Stimulated activated effector memory CD8-positive, alpha-beta T cell treated with anti-CD3 and anti-CD28 coated beads, Interleukin-12 subunit alpha, Interleukin-12 subunit beta, amount 100 ng/mL, for 72 hours (primary cell): ENCODE measurements at regions not wholly inside any gene's neighbourhood (a gene's known extent, or its start where the extent isn't known, plus 50 kb on each side); places are given as distances from the start of the nearest gene placed in this dataset.
"Not testable (repeated sequence)": the region's sequence is repeated elsewhere in the genome, so short reads cannot be mapped to it uniquely, and the experiment has no call there.

Source experiments
- ATAC-seq: fragments of 150-1000 bp; cut with Tn5 transposase; 2 replicates; pipeline ENCODE4 v1.10.0; 2021
- DNase-seq, 2 donors: peaks; one replicate each; pipeline ENCODE4 v3.0.0; 2021 to 2022; ENCODE audit warnings: low spot score in 2 of 2
- H3K27ac Mint-ChIP-seq: one replicate; pipeline ENCODE4 v1.8.0; 2022; ENCODE audit warnings: mild to moderate bottlenecking, mixed read lengths
- H3K36me3 Mint-ChIP-seq: one replicate; pipeline ENCODE4 v1.8.0; 2022; ENCODE audit warnings: mild to moderate bottlenecking, mixed read lengths
- H3K4me1 Mint-ChIP-seq: one replicate; pipeline ENCODE4 v1.8.0; 2022; ENCODE audit warnings: mixed read lengths
- H3K4me3 Mint-ChIP-seq: one replicate; pipeline ENCODE4 v1.8.0; 2022; ENCODE audit warnings: mild to moderate bottlenecking, mixed read lengths
- H3K9me3 Mint-ChIP-seq: one replicate; pipeline ENCODE4 v1.8.0; 2022; ENCODE audit warnings: mixed read lengths

DNA sequence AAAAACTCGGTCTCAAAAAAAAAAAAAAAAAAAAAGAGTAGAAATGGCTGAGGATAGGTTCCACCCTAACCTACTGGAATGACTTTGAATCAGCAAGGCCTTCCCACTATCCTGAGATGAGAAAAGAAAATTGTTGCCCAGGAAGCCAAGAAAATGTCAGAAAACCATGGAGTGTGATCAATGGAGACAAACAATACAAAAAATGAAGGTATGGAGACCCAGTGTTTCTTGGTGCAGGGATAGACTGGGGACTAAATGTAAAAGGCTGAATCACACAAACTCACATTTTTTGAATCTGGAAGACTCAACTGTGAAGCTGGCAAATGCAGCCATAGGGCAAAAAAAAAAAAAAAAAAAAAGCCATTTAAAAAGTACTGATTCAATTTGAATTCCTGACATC lies 364.3 kb upstream of the ANKRD30A start:
- Mint-ChIP-seq H3K27ac (no peak overlapping the region), H3K36me3 (no peaks in the 10 kb centered on the region), H3K4me1 (no peaks in the 10 kb centered on the region), H3K4me3 (no peak overlapping the region), H3K9me3 (peaks cover 7% of the 10 kb centered on the region)
- ATAC-seq (no peak), DNase-seq (no peak)

GRCh38 chr10:36759141-36759805 lies 366.1 kb upstream of the ANKRD30A start:
- Mint-ChIP-seq H3K36me3 (no peaks in the 10 kb centered on the region), H3K27ac (no peak overlapping the region), H3K4me3 (no peak overlapping the region), H3K4me1 (no peaks in the 10 kb centered on the region), H3K9me3 (peaks cover 19% of the 10 kb centered on the region)
- DNase-seq, result no peak
- no peak for ATAC-seq

GRCh38 chr10:36748128-36748871 lies 377.1 kb upstream of the ANKRD30A start:
- H3K27ac Mint-ChIP-seq, result no peak overlapping the region
- H3K4me3 Mint-ChIP-seq, result no peak overlapping the region
- ATAC-seq, result no peak
- no peaks in the 10 kb centered on the region for H3K36me3 Mint-ChIP-seq
- DNase-seq, result no peak
- peaks cover 9% of the 10 kb centered on the region for H3K9me3 Mint-ChIP-seq
- no peaks in the 10 kb centered on the region for H3K4me1 Mint-ChIP-seq

- no peak for ATAC-seq
- H3K4me1 Mint-ChIP-seq, result no peaks in the 10 kb centered on the region
Observed at GRCh38 chr10:36739884-36740445, 385.4 kb upstream of the ANKRD30A start.

DNA sequence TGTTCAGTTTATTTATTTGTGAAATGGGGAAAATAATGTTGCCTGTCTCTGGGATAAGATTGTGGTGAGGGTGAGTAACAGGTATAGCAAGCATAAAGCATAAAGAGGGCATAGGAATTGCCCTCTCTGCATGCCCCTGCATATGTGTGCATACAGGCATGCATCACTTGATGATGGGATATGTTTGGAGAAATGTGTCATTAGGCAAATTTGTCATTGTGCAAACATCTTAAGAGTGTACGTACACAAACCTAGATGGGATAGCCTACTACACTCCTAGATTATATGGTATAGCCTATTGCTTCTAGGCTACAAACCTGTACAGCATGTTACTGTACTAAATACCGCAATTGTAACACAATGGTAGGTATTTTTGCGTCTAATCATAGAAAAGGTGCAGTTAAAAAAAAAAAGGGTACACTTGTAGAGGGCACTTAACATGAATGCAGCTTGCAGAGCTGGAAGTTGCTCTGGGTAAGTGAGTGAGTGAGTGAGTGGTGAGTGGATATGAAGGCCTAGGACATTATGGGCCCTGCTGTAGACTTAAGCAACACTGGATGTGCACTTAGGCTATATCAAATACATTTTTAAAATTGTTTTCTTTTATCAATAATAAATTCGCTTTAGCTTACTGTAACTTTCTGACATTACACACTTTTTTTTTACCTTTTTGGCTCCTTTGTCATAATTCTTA lies 386.5 kb upstream of the ANKRD30A start:
- Mint-ChIP-seq H3K4me3 (no peak overlapping the region), H3K4me1 (no peaks in the 10 kb centered on the region), H3K9me3 (peaks cover 5% of the 10 kb centered on the region), H3K27ac (no peak overlapping the region), H3K36me3 (no peaks in the 10 kb centered on the region)
- ATAC-seq (no peak), DNase-seq (no peak)

More at GRCh38 chr10:36739884-36740445, 385.4 kb upstream of the ANKRD30A start:
- Mint-ChIP-seq H3K4me3 (no peak overlapping the region), H3K36me3 (no peaks in the 10 kb centered on the region), H3K27ac (no peak overlapping the region), H3K9me3 (peaks cover 7% of the 10 kb centered on the region)
- DNase-seq, result no peak

DNA sequence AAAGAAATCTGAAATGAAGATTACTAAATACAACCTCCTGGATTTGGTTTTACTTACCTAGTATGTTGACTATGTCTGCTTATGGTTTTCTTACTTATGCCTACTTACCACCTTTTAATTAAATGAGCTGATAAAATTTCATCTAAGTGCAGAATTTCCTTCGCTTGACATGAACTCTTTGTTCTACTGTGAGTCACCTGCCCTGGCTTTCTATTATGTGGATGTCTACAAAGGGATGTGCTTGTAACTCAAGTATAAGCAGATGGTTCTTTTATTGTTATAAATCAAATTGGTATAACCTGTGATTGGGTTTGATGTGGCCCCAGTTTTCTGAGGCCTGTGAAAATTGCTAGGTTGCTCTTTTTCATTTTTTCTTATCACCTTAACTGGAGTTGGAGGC lies 389.1 kb upstream of the ANKRD30A start:
- Mint-ChIP-seq H3K36me3 (no peaks in the 10 kb centered on the region), H3K4me1 (no peaks in the 10 kb centered on the region), H3K4me3 (no peak overlapping the region), H3K27ac (no peak overlapping the region), H3K9me3 (peaks cover 9% of the 10 kb centered on the region)
- DNase-seq (no peak), ATAC-seq (no peak)

- not testable (repeated sequence) for H3K27ac Mint-ChIP-seq, H3K36me3 Mint-ChIP-seq, H3K9me3 Mint-ChIP-seq, H3K4me1 Mint-ChIP-seq, H3K4me3 Mint-ChIP-seq, DNase-seq, ATAC-seq
Observed at GRCh38 chr10:36734590-36734989, 390.8 kb upstream of the ANKRD30A start.

GRCh38 chr10:36730316-36730715 lies 395.1 kb upstream of the ANKRD30A start:
- ATAC-seq, result no peak
- no peak overlapping the region for H3K27ac Mint-ChIP-seq
- H3K9me3 Mint-ChIP-seq, result peaks cover 10% of the 10 kb centered on the region
- H3K4me3 Mint-ChIP-seq, result no peak overlapping the region
- H3K4me1 Mint-ChIP-seq, result no peaks in the 10 kb centered on the region
- DNase-seq, result no peak
- H3K36me3 Mint-ChIP-seq, result no peaks in the 10 kb centered on the region

- Mint-ChIP-seq H3K4me3 (no peak overlapping the region), H3K4me1 (no peaks in the 10 kb centered on the region), H3K27ac (no peak overlapping the region), H3K36me3 (no peaks in the 10 kb centered on the region), H3K9me3 (peaks cover 9% of the 10 kb centered on the region)
- ATAC-seq (no peak), DNase-seq (no peak)
Observed at GRCh38 chr10:36728626-36729025, 396.8 kb upstream of the ANKRD30A start.

- ATAC-seq (no peak), DNase-seq (no peak)
- no peaks in the 10 kb centered on the region for H3K4me1 Mint-ChIP-seq
- no peaks in the 10 kb centered on the region for H3K36me3 Mint-ChIP-seq
- peaks cover 9% of the 10 kb centered on the region for H3K9me3 Mint-ChIP-seq
- no peak overlapping the region for H3K27ac Mint-ChIP-seq
- no peak overlapping the region for H3K4me3 Mint-ChIP-seq
Observed at GRCh38 chr10:36725581-36726520, 399.5 kb upstream of the ANKRD30A start.

DNA sequence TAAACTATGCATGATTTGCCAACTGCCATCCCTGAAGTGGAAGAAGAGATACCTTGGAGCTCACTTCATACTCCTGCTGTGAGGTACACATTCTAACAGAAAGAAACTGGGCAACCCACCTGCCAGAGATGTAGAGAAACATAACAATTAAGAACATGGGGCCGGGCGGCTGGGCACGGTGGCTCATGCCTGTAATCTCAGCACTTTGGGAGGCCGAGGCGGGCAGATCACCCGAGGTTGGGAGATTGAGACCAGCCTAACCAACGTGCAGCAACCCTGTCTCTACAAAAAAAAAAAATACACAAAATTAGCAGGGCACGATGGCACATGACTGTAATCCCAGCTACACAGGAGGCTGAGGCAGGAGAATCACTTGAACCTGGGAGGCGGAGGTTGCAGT lies 402.6 kb upstream of the ANKRD30A start:
- ATAC-seq (no peak), DNase-seq (no peak)
- Mint-ChIP-seq H3K27ac (no peak overlapping the region), H3K4me1 (no peaks in the 10 kb centered on the region), H3K9me3 (peaks cover 13% of the 10 kb centered on the region), H3K36me3 (no peaks in the 10 kb centered on the region), H3K4me3 (no peak overlapping the region)

DNA sequence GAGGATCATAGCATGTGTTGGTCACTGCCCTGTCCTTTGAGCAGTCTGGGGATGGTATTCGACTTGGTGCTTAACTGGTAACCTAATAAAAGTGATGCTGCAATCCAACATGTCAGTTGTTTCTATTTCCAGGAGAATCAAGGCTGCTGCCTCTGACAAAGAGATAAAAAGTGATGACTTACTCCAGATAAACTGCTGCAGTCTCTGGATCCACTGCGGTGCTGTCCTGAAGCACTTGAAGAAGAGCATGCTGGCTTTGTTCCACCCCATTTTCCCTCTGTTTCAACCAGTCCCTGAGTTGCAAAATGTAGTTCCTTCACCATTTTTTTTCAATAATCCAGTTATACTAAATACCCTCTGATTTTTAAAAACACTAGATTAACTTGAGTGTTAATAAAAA lies 403.5 kb upstream of the ANKRD30A start:
- no peaks in the 10 kb centered on the region for H3K4me1 Mint-ChIP-seq
- no peak overlapping the region for H3K4me3 Mint-ChIP-seq
- no peak for DNase-seq
- H3K27ac Mint-ChIP-seq, result no peak overlapping the region
- H3K36me3 Mint-ChIP-seq, result no peaks in the 10 kb centered on the region
- peaks cover 13% of the 10 kb centered on the region for H3K9me3 Mint-ChIP-seq
- no peak for ATAC-seq

DNA sequence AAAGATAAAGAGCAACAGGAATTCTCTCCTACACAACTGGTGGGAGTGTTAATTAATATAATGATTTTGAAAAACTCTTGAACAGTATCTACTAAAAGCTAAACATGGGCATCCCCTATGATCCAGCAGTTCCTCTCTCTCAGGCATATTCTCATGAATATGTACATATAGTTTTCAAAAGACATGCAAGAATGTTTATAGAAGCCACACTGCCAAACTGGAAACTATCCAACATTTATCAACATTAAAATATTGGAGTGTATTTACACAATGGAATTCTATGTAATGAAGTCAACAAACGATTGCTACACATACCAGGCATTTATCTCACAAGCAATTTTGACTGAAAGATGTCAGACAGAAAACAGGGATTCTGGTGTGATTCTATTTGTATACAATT lies 404.5 kb upstream of the ANKRD30A start:
- no peak for DNase-seq
- Mint-ChIP-seq H3K4me1 (no peaks in the 10 kb centered on the region), H3K36me3 (no peaks in the 10 kb centered on the region), H3K27ac (no peak overlapping the region), H3K4me3 (no peak overlapping the region), H3K9me3 (peaks cover 20% of the 10 kb centered on the region)
- no peak for ATAC-seq

GRCh38 chr10:36717118-36717517 lies 408.3 kb upstream of the ANKRD30A start:
- Mint-ChIP-seq H3K4me3 (no peak overlapping the region), H3K36me3 (no peaks in the 10 kb centered on the region), H3K4me1 (no peaks in the 10 kb centered on the region), H3K9me3 (peaks cover 26% of the 10 kb centered on the region), H3K27ac (no peak overlapping the region)
- DNase-seq (no peak), ATAC-seq (no peak)

GRCh38 chr10:36716291-36716690 lies 409.1 kb upstream of the ANKRD30A start:
- no peaks in the 10 kb centered on the region for H3K36me3 Mint-ChIP-seq
- H3K27ac Mint-ChIP-seq, result no peak overlapping the region
- DNase-seq (no peak), ATAC-seq (no peak)
- H3K4me3 Mint-ChIP-seq, result no peak overlapping the region
- peaks cover 20% of the 10 kb centered on the region for H3K9me3 Mint-ChIP-seq
- no peaks in the 10 kb centered on the region for H3K4me1 Mint-ChIP-seq
